Activated CD8-positive, alpha-beta memory T cell treated with anti-CD3 and anti-CD28 coated beads, Interleukin-2, amount 50 U/mL, for 24 hours (primary cell): ENCODE measurements at regions not wholly inside any gene's neighbourhood (a gene's known extent, or its start where the extent isn't known, plus 50 kb on each side); places are given as distances from the start of the nearest gene placed in this dataset.
"Not testable (repeated sequence)": the region's sequence is repeated elsewhere in the genome, so short reads cannot be mapped to it uniquely, and the experiment has no call there.

Experiments
- DNase-seq: peaks from one replicate; pipeline ENCODE4 v3.0.0-alpha.2; 2020; ENCODE audit errors: extremely low read depth

DNA sequence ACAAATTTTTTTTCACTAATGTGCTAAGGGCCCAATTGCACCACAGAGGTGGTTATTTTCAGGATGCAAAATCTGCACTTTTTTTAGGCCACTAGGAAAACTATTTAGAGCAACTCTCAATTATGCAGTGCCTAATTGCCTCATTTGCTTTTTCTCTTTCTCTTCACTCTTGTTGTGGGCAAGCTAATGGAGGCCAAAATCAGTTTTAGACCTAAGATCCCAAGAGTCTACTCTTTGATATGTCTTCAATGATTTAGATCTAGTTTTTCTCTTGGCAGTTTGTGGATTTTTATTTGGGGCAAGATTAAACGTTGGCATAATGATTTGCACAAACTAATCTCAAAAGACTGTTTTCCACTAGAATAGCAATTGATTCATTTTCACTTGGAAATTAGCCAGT is 1996.9 kb downstream of the LRRC4C start:
- DNase-seq: no peak

- DNase-seq: no peak
Measured at GRCh38 chr11:39461066-39461465, 1998.4 kb downstream of the LRRC4C start.

- no peak for DNase-seq
Measured at GRCh38 chr11:39459606-39460005, 1999.8 kb downstream of the LRRC4C start.

- no peak for DNase-seq
Measured at GRCh38 chr11:39458481-39458880, 2001.0 kb downstream of the LRRC4C start.

GRCh38 chr11:39443424-39444022 is 2015.9 kb downstream of the LRRC4C start:
- DNase-seq: no peak

GRCh38 chr11:39442177-39442576 is 2017.3 kb downstream of the LRRC4C start:
- DNase-seq: no peak

DNA sequence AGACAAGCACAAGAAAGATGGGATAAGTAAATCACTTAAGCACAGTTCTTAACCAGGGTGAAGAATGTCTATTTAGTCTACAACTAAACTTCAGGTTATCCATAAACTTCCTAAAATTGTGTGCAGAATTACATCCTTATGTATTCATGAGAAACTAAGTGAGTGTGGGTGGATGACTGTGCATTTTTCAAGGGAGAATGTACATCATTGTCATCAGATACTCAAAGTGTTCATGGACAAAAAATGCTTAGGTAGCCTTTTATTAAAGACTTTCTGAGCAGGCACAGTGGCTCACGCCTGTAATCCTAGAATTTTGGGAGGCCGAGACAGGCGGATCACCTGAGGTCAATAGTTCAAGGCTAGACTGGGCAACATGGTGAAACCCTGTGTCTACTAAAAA is 2023.8 kb downstream of the LRRC4C start:
- no peak for DNase-seq

DNA sequence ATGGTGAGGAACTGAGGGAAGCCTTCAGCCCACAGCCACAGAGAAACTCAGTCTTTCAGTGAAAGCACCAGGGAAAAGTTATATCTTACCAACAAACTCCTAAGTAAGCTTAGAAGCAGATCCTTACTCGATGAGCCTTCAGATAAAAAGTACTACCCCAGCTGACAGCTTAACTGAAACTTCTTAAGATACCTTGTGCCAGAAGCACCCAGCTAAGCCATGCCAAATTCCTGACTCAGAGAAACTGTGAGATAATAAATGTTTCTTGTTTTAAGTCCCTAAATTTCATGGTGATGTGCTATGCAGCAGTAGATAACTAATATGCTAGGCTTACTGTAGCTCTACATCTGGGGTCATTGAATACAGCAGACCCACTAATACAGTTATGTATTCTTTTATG is 2025.0 kb downstream of the LRRC4C start:
- DNase-seq: no peak

- no peak for DNase-seq
Measured at GRCh38 chr11:39432929-39433328, 2026.5 kb downstream of the LRRC4C start.

- DNase-seq: no peak
Measured at GRCh38 chr11:39425226-39425625, 2034.2 kb downstream of the LRRC4C start.

DNA sequence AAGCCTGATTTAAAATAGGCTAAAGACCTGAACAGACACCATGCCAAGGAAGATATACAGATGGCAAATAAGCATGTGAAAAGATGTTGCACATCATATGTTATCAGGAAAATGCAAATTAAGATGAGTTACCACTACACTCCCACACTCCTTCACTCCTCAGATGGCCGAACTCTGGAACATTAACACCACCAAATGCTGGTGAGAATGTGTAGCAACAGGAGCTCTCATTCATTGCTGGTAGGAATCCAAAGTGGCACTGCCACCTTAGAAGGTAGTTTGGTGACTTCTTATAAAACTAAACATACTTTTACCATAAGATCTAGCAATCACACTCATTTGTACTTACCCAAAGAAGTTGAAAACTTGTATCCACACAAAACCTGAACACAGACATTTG is 2047.3 kb downstream of the LRRC4C start:
- no peak for DNase-seq

- DNase-seq: no peak
Measured at GRCh38 chr11:39385911-39386310, 2073.5 kb downstream of the LRRC4C start.

GRCh38 chr11:39374963-39375698 is 2084.3 kb downstream of the LRRC4C start:
- no peak for DNase-seq

GRCh38 chr11:39367534-39367933 is 2091.9 kb downstream of the LRRC4C start:
- DNase-seq: no peak

GRCh38 chr11:39365809-39366436 is 2093.5 kb downstream of the LRRC4C start:
- no peak for DNase-seq

- DNase-seq: no peak
Measured at GRCh38 chr11:39363571-39363970, 2095.9 kb downstream of the LRRC4C start.

GRCh38 chr11:39361557-39361956 is 2097.9 kb downstream of the LRRC4C start:
- no peak for DNase-seq

DNA sequence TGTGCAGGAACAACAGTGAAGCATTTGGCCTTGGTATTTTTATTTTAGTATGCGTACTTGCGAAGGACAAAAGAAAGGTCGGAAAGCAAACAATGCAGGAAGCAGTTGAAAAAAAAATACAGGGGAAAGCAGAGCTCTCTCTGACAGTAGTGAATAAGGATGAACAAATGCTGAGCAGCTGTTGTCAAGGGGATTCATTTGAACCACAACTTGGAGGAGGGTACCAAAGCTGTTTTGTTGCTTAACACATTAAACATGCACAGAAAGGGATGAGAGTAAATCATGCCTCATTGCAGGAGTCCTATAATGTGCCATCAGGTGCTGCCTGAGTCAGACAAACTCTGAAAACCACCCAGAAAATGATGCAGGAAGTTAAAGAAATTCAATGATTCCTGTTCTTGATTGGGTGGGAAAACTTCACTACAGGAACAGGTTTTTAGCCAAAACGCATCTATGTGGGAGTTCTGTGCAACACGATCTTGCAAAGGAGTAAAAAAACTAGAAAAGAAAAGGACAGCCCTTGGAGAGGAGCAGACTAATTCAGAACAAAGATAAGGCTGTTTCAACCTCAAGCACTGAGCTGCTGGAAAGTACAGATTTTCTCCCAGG is 2113.5 kb downstream of the LRRC4C start:
- DNase-seq: no peak

GRCh38 chr11:39341461-39341860 is 2118.0 kb downstream of the LRRC4C start:
- no peak for DNase-seq

DNA sequence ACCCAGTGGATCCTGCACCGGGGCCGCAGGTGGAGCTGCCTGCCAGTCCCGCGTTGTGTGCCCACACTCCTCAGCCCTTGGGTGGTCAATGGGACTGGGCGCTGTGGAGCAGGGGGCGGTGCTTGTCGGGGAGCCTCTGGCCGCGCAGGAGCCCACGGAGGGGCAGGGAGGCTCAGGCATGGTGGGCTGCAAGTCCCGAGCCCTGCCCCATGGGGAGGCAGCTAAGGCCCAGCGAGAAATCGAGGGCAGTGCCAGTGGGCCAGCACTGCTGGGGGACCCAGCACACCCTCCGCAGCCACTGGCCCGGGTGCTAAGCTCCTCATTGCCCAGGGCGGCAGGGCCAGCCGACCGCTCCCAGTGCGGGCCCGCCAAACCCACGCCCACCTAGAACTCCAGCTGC is 2126.4 kb downstream of the LRRC4C start:
- DNase-seq: not testable (repeated sequence)

GRCh38 chr11:39327302-39327701 is 2132.2 kb downstream of the LRRC4C start:
- DNase-seq: no peak

- not testable (repeated sequence) for DNase-seq
Measured at GRCh38 chr11:39311888-39312287, 2147.6 kb downstream of the LRRC4C start.

GRCh38 chr11:39304586-39304985 is 2154.9 kb downstream of the LRRC4C start:
- no peak for DNase-seq
